ENCODE measurements at regions not wholly inside any gene's neighbourhood (a gene's known extent, or its start where the extent isn't known, plus 50 kb on each side); places are given as distances from the start of the nearest gene placed in this dataset.
"Not testable (repeated sequence)": the region's sequence is repeated elsewhere in the genome, so short reads cannot be mapped to it uniquely, and the experiment has no call there.

DNA sequence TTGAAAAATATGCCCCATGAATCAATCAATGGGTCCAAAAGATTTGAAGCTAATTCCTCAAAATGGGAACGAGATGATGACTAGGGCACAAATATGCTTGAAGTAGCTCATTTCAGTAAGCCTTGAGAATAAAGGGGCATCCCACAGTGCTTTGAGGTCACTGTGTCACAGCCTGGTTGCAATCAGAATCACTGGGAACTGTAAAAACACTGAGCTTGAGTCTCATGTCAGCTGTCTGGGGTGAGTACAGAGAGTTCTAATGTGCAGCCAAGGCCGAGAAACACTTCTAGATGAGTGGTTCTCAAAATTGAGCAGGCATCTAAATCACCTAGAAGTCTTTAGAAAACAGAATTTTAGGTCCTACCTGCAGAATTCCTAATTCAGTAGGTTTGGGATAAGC lies 120.5 kb upstream of the EGFL6 start:
- no peak for DNase-seq (ENCODE audit: low spot score, unreplicated experiment)
- no peaks in the 10 kb centered on the region for H3K4me1 Mint-ChIP-seq (ENCODE audit: low read depth)
- H3K27ac Mint-ChIP-seq: no peak overlapping the region
- H3K27me3 Mint-ChIP-seq: no peaks in the 10 kb centered on the region
- H3K4me3 Mint-ChIP-seq (ENCODE audit: low read depth): no peak overlapping the region
- TF ChIP-seq, protein P1, sequence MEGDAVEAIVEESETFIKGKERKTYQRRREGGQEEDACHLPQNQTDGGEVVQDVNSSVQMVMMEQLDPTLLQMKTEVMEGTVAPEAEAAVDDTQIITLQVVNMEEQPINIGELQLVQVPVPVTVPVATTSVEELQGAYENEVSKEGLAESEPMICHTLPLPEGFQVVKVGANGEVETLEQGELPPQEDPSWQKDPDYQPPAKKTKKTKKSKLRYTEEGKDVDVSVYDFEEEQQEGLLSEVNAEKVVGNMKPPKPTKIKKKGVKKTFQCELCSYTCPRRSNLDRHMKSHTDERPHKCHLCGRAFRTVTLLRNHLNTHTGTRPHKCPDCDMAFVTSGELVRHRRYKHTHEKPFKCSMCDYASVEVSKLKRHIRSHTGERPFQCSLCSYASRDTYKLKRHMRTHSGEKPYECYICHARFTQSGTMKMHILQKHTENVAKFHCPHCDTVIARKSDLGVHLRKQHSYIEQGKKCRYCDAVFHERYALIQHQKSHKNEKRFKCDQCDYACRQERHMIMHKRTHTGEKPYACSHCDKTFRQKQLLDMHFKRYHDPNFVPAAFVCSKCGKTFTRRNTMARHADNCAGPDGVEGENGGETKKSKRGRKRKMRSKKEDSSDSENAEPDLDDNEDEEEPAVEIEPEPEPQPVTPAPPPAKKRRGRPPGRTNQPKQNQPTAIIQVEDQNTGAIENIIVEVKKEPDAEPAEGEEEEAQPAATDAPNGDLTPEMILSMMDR (IDR thresholded peaks at IDR 0.05; ENCODE audit: unreplicated experiment): no peak
- peaks cover 23% of the 10 kb centered on the region for H3K9me3 Mint-ChIP-seq (ENCODE audit: low read depth)
- no peaks in the 10 kb centered on the region for H3K36me3 Mint-ChIP-seq (ENCODE audit: insufficient read depth)

DNA sequence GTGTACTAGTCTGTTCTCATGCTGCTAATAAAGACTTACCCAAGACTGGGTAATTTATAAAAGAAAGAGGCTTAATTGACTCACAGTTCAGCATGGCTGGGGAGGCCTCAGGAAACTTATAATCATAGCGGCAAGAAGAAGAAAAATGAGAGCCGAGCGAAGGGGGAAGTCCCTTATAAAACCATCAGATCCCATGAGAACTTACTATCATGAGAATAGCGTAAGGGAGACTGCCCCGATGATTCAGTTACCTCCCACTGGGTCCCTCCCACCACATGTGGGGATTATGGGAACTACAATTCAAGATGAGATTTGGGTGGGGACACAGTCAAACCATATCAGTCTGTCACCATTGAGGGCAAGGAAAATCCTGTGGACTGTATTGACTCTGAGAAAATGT lies 121.8 kb upstream of the ATXN3L start:
- not testable (repeated sequence) for H3K27ac Mint-ChIP-seq; DNase-seq (ENCODE audit: low spot score, unreplicated experiment); H3K4me3 Mint-ChIP-seq (ENCODE audit: low read depth); H3K4me1 Mint-ChIP-seq (ENCODE audit: low read depth); H3K27me3 Mint-ChIP-seq; H3K36me3 Mint-ChIP-seq (ENCODE audit: insufficient read depth)
- peaks cover 27% of the 10 kb centered on the region for H3K9me3 Mint-ChIP-seq (ENCODE audit: low read depth)

DNA sequence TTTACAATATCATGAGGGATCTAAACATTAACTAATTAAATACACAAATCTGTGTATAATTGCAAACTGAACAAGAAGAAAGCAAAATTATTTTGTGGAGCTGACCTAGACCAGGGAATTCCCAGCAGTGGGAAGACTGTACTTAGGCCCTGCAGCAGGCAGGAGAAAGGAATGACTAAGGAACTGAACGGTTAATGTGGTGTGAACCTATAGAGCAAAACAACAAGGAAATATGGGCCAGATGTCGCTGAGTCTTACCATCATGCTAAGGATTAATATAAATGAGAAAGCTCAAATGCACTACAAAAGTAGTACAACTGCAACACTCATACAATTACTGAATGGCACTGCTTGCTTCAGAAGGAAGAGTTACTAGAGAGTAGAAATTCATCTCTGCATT lies 120.3 kb upstream of the ATXN3L start:
- no peak overlapping the region for H3K27ac Mint-ChIP-seq
- H3K27me3 Mint-ChIP-seq: no peaks in the 10 kb centered on the region

DNA sequence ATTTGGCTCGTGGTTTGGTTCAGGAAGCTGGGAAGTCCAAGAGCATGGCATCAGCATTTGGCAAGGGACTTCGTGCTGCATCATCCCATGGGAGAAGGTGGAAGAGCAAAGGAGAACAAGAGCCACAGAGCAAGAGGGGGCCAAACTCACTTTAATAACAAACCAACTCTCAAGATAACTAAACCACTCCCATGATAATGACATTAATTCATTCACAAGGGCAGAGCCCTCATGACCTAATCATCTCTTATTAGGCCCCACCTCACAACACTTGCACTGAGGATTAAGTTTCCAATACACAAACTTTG lies 113.4 kb upstream of the ATXN3L start:
- Mint-ChIP-seq H3K27ac (no peak overlapping the region), H3K4me3 (ENCODE audit: low read depth) (no peak overlapping the region), H3K27me3 (no peaks in the 10 kb centered on the region), H3K4me1 (ENCODE audit: low read depth) (peaks cover 5% of the 10 kb centered on the region), H3K9me3 (ENCODE audit: low read depth) (peaks cover 7% of the 10 kb centered on the region), H3K36me3 (ENCODE audit: insufficient read depth) (no peaks in the 10 kb centered on the region)
- TF ChIP-seq, protein P1 (IDR thresholded peaks at IDR 0.05; ENCODE audit: unreplicated experiment): no peak
- DNase-seq (ENCODE audit: low spot score, unreplicated experiment): no peak

More for the DNA sequence above, 120.3 kb upstream of the ATXN3L start:
- Mint-ChIP-seq H3K4me1 (ENCODE audit: low read depth) (no peaks in the 10 kb centered on the region), H3K4me3 (ENCODE audit: low read depth) (no peak overlapping the region), H3K9me3 (ENCODE audit: low read depth) (peaks cover 27% of the 10 kb centered on the region), H3K36me3 (ENCODE audit: insufficient read depth) (peaks cover 1% of the 10 kb centered on the region)
- TF ChIP-seq, protein P1 (IDR thresholded peaks at IDR 0.05; ENCODE audit: unreplicated experiment): no peak
- no peak for DNase-seq (ENCODE audit: low spot score, unreplicated experiment)

DNA sequence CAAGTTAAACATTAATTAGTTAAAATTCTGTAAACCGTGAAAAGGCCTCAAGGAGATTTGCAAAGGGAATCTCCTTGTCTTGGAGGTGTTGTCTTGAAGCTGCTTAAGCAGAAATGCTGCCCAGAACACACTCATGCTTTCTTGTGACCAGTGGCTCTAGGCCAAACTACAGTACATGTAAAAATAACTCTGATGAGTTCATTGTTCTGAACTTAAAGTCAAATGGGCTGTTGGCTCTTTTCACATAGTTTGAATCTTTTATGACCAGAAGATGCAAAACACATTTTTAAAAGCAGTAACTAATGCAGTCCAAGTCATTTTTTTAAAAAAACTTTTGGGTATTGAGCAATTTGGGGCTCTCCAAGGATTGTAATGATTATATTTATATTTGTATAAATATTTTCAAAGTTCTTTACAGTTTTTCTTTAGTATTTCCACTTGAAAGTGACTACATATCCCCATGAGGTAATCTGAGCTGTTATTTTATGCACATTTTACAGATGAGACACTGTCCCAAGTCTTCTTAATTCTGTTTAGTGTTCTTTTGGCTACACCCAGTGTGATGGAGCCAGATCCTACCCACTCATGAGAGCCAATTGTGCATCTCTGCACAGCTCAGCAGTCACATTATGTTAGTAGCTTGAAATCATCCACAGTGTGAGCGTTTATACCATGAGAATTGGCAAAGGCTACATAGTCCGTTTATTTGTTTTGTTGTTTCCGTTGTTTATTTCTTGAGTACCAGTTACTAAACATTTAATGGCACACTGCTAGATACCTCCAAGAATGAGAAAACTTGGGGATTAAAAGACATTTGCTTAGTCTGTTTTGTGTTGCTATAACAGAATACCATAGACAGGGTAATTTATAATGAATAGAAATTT lies 112.8 kb upstream of the ATXN3L start:
- TF ChIP-seq, protein P1 (IDR thresholded peaks at IDR 0.05; ENCODE audit: unreplicated experiment): no peak
- Mint-ChIP-seq H3K36me3 (ENCODE audit: insufficient read depth) (no peaks in the 10 kb centered on the region), H3K4me1 (ENCODE audit: low read depth) (peaks cover 8% of the 10 kb centered on the region), H3K4me3 (ENCODE audit: low read depth) (no peak overlapping the region), H3K27ac (no peak overlapping the region), H3K9me3 (ENCODE audit: low read depth) (peaks cover 7% of the 10 kb centered on the region), H3K27me3 (no peaks in the 10 kb centered on the region)
- no peak for DNase-seq (ENCODE audit: low spot score, unreplicated experiment)
